ENCODE measurements at regions not wholly inside any gene's neighbourhood (a gene's known extent, or its start where the extent isn't known, plus 50 kb on each side); places are given as distances from the start of the nearest gene placed in this dataset.

- H3K27ac ChIP-seq = peak overlapping the region in 1 of 4 donors; percentile 0
- DNase-seq (no peak), ATAC-seq (ENCODE audit: low FRiP score in 2 of 2) (no peak)
- no peaks in the 10 kb centered on the region for H3K27me3 ChIP-seq
- H3K9me3 ChIP-seq = no peaks in the 10 kb centered on the region
- no peaks in the 10 kb centered on the region for H3K36me3 ChIP-seq
- peak overlapping the region in 1 of 4 donors; percentile 2 for H3K4me3 ChIP-seq
- no peak for TF ChIP-seq EP300 (IDR thresholded peaks at IDR 0.05)
- no peak for TF ChIP-seq POLR2A (IDR thresholded peaks at IDR 0.05)
- TF ChIP-seq POLR2AphosphoS5 (IDR thresholded peaks at IDR 0.05) = no peak
- no peak for TF ChIP-seq CTCF (IDR thresholded peaks at IDR 0.05)
- H3K4me1 ChIP-seq = peaks cover 0 to 5% (median 2%) of the 10 kb centered on the region in 4 donors
Measured at GRCh38 chr3:152656972-152657355, 178.0 kb upstream of the P2RY1 start.

- no peak for ATAC-seq (ENCODE audit: low FRiP score in 2 of 2)
- H3K27ac ChIP-seq = no peak overlapping the region
- peaks cover 0 to 5% (median 2%) of the 10 kb centered on the region in 4 donors for H3K4me1 ChIP-seq
- no peaks in the 10 kb centered on the region for H3K36me3 ChIP-seq
- 53 to 64% methylated on average over 5 of the region's 5 CpGs for WGBS, 2 donors
- DNase-seq = no peak
- H3K4me3 ChIP-seq = no peak overlapping the region
- H3K27me3 ChIP-seq = no peaks in the 10 kb centered on the region
- TF ChIP-seq EP300 (IDR thresholded peaks at IDR 0.05) (no peak), POLR2AphosphoS5 (IDR thresholded peaks at IDR 0.05) (no peak), CTCF (IDR thresholded peaks at IDR 0.05) (no peak), POLR2A (IDR thresholded peaks at IDR 0.05) (no peak)
- H3K9me3 ChIP-seq = no peaks in the 10 kb centered on the region
Measured at GRCh38 chr3:152658977-152659720, 175.8 kb upstream of the P2RY1 start.

- DNase-seq (no peak), ATAC-seq (ENCODE audit: low FRiP score in 2 of 2) (no peak)
- Histone ChIP-seq H3K4me1 (peaks cover 0 to 2% (median 1%) of the 10 kb centered on the region in 4 donors), H3K27me3 (no peaks in the 10 kb centered on the region), H3K36me3 (no peaks in the 10 kb centered on the region), H3K27ac (no peak overlapping the region), H3K9me3 (no peaks in the 10 kb centered on the region), H3K4me3 (no peak overlapping the region)
- TF ChIP-seq CTCF (IDR thresholded peaks at IDR 0.05) (peak in 1 of 6 experiments; percentile 11), EP300 (IDR thresholded peaks at IDR 0.05) (no peak)
- WGBS, 2 donors = 87 to 99% methylated on average over 2 of the region's 2 CpGs
Measured at GRCh38 chr3:152662157-152662556, 172.8 kb upstream of the P2RY1 start.

GRCh38 chr3:152664766-152665165 lies 170.2 kb upstream of the P2RY1 start:
- Histone ChIP-seq H3K36me3 (no peaks in the 10 kb centered on the region), H3K27me3 (no peaks in the 10 kb centered on the region), H3K27ac (no peak overlapping the region), H3K4me3 (no peak overlapping the region), H3K9me3 (no peaks in the 10 kb centered on the region), H3K4me1 (peaks cover 0 to 2% (median 0%) of the 10 kb centered on the region in 4 donors)
- TF ChIP-seq POLR2AphosphoS5 (IDR thresholded peaks at IDR 0.05) (no peak), POLR2A (IDR thresholded peaks at IDR 0.05) (no peak), EP300 (IDR thresholded peaks at IDR 0.05) (no peak), CTCF (IDR thresholded peaks at IDR 0.05) (no peak)
- ATAC-seq (ENCODE audit: low FRiP score in 2 of 2) (no peak), DNase-seq (no peak)

- ATAC-seq (ENCODE audit: low FRiP score in 2 of 2) (no peak), DNase-seq (no peak)
- H3K9me3 ChIP-seq = no peaks in the 10 kb centered on the region
- H3K4me3 ChIP-seq = no peak overlapping the region
- no peaks in the 10 kb centered on the region for H3K36me3 ChIP-seq
- H3K27ac ChIP-seq = no peak overlapping the region
- TF ChIP-seq EP300 (IDR thresholded peaks at IDR 0.05) (no peak), POLR2AphosphoS5 (IDR thresholded peaks at IDR 0.05) (no peak), CTCF (IDR thresholded peaks at IDR 0.05) (no peak), POLR2A (IDR thresholded peaks at IDR 0.05) (no peak)
- H3K4me1 ChIP-seq = peaks cover 0 to 2% (median 0%) of the 10 kb centered on the region in 4 donors
- H3K27me3 ChIP-seq = no peaks in the 10 kb centered on the region
Measured at GRCh38 chr3:152667267-152667666, 167.7 kb upstream of the P2RY1 start.

All from upper lobe of left lung (tissue), 6 donors.